Stimulated activated CD8-positive, alpha-beta memory T cell treated with anti-CD3 and anti-CD28 coated beads, Interleukin-4, amount 100 ng/mL, for 24 hours (primary cell): ENCODE measurements at regions not wholly inside any gene's neighbourhood (a gene's known extent, or its start where the extent isn't known, plus 50 kb on each side); places are given as distances from the start of the nearest gene placed in this dataset.

Source experiments
- DNase-seq: peaks from one replicate; pipeline ENCODE4 v3.0.0-alpha.2; 2020; ENCODE audit warnings: low read depth

DNA sequence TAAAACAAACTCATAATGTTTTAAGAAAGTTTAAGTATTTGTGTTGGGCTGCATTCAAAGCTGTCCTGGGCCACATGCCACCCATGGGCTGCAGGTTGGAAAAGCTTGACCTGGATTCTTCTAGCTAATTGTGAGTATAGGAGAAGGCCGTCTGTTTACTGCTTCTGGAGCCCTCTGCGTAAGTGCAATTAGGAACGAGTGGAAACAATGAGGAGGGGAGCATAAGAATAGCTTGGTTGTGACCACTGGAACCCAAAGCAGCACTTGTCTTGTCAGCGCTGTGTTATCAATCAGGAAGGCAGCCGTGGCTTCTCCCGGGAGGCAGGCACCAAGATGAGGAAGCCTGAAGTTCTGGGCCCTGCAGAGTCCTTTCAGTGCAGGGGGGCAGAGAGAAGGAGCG lies 110.4 kb upstream of the MBNL2 start:
- no peak for DNase-seq

DNA sequence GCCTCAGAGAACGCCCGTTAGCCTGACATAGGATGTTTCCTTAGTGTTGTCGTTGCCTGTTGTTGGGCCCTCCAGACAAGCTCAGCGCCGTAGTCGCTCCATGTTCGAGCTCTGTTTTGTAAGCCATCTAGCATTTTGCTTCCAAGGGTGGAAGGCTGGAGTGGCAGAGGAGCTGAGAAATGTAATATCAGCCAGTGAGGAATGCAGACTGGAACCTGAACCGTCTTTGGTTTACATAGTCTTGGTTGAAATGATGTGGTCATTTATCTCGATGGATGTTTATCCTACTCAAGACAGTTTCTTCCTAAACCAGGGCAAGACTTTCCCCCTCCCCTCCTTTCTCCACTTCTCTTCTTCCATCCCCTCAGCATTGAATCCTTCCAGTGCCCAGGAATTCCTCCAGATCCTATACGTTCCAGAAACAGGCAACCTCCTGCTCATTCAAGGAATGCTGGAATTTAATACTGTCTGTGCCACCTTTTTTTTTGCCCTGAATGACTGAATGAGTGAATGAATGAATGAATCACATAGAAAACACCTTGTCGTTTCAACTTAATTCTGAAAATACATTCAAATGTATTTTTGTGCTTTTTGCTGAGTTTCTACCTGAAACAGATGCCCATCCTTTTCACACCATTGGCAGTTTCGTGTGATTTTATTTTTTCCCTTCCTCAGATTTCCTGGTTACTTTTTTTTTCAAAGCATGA lies 109.5 kb upstream of the MBNL2 start:
- no peak for DNase-seq

DNA sequence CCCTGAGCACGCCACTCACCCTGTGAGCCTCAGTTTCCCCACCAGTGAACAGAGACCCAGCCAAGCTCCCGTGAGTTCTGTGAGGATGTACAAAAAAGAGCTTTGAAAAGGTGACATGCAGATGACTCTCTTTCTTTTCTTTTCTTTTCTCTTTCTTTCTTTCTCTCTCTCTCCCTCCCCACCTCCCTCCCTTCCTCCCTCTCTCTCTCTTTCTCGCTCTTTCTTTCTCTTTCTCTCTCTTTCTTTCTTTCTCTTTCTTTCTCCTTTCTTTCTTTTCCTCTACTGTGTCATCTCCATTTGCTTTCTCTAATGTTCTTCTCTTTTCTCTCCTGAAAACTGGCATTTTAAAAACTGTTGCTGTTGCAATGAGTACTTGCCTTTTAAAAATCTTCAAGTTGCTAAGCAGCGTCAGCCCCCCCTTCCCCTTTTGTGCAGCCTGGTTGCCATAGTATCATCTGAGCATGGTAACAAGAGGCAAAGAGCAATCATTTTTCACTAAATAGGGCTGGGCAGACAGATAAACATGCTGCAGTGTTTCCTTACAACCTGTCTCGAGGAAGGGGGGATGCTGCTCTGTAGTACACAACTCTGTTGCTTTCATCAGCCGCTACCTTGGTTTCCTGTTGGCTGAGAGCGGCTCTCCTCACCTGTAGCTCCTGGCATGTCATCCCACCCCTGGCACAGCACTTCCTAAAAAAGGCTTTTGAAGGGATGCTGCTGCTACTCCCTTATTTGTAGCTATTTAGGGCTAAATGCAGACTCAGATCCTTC lies 108.7 kb upstream of the MBNL2 start:
- no peak for DNase-seq

DNA sequence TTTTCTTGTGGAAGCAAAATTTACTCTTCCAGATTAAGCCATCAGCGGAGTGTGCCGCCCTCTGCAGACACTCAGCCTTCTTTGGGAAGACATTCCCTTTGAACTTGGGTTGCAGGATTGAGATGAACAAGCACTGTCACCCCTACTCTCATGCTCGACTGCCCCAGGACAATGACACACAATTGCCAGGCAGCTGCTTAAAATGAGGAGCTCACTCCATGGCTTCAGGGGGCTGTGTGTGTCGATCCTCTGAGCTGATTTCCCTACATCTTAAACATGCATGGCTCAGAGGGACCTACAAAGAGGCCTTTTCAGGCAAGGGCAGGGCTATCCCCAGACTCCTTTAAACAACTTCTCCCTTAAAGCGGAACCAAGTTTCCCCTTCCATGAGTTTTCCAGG lies 107.5 kb upstream of the MBNL2 start:
- DNase-seq: no peak

DNA sequence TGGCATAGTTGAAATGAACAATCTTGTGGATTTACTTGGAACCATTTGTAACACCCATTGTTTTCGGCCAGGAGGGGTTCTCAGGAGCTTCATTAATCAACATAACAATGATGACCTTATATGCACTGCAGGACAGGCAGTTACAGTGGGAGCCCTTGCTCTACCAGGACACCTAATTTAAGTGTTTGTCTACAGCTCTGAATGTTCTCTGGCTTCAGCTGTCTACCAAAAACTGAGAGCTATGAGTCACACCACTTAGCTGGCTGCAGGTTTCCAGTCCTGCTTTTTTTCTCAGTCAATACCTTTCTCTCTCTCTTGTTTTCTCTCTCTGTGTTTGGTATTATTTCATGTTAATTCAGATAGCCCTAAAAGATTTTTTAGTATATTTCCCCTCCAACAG lies 105.4 kb upstream of the MBNL2 start:
- no peak for DNase-seq

DNA sequence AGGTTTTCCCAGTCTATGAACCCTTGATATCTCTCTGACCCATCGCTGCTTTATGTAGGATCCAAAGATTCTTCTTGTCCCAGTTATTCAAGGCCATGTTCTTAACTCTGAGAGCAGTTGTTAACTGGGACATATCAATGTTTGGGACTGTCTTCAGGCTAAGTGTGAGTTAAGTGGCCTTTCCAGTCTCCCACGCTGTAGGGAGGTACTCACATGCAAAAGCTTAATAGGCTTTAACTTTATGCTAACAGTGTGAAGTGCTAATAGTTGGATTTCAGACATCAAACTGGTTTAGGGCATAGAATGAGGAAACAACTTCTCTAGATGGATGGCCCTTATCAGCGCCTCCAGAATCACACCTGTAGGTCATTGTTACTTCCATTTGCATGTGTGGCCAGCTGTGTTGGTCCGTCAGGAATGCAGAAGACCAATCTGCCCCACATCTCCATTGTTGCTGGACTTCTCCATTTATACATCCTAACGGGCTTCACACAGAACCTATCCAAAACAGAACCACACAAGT lies 104.7 kb upstream of the MBNL2 start:
- DNase-seq: no peak

DNA sequence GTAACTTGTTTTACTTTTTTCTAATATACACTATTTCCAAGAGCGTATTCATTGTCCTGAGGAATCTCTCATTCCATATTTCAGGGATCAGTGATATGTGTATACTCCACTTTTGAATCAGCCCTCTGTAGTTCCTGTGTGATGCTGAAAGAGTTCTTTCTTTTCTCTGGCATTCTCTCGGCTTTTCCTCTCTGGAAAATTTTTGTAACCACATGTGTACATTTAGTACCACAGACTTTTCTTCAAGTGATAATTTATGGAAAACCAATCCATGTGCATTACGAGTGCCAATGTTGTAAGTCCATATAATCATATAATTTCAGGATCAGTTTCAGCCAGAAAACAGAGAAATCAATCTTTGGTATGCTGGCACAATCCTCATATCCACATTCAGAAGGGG lies 102.2 kb upstream of the MBNL2 start:
- DNase-seq: no peak

DNA sequence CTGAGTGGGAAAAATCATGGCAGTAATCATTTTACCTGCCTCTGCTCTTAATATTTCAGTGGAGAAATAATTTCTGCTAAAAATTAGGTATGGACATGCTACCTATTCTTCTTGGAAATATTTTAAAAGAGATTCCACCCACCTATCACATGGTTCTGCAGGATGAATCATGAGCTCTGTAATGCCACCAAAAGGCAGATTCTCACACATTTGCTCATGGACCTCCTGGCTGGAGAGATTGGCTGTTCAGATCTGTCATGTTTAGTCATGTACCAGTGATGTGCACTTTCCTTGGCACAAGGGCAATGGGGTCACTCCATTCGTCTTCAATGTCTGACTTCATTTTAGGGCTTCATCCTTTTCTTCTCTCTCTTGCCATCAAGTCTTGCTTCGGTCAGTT lies 101.8 kb upstream of the MBNL2 start:
- DNase-seq: no peak

DNA sequence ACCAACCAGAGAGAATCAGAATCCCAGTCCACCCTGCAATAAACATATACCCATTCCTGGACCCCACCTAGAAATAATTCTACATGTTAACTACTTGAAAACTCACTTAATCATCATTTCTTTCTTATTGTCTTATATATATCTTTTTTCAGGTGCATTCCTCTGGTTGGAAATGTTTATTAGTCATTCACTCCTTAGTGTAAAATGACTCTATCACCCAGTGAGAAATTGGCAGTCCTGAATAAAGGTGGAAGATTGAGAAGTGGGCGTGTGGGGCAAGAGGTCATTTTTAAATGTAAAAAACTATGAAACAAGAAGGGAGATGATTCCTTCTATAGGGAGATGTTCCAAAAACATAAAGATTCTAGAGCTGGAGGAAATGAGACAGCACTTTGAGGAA lies 101.2 kb upstream of the MBNL2 start:
- DNase-seq: no peak

DNA sequence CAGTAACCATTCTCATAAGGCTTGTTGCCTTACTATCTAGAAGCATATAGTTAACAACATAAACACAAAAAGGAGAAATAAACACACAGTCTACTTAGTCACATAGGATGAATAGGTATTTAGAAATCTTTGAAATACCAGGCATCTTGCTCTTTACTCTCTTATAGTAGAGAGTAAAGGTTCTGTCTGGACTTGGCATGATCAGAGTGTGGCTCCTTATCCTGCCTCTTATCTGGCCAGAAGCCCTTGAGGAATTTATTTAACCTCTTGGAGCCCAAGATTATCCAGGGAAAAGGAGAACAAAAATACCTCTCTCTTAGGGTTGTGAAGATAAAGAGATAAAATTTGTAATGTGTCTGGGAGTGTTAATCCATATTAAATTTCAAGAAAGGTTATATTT lies 100.2 kb upstream of the MBNL2 start:
- no peak for DNase-seq

DNA sequence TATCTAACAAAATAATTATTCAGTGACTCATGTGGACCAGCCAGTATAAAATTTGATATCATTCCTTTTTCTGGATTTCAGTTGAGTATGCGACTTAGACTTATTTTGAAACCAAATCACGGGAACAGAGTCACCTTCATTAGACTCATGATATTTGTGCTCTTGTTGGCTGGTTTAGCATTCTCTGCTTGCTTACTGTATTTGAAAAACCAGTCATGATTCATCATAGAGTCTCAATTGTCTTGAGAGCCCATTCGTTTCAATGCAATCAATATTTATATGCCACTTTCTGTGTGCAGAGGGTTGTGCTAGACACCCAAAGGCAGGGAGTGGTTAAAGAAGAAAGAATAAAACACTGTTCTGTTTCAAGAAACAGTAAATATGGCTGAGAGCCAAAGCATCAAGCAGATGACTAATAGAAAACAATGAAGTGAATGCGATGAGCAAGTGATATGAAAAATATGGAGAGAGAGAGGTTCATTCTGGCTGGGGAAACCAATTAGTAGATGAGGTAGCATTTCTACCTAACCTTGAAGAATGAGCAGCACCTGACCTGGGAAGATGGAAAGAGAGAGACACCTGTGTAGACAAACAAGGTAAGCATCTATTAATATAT lies 99.6 kb upstream of the MBNL2 start:
- DNase-seq: no peak

DNA sequence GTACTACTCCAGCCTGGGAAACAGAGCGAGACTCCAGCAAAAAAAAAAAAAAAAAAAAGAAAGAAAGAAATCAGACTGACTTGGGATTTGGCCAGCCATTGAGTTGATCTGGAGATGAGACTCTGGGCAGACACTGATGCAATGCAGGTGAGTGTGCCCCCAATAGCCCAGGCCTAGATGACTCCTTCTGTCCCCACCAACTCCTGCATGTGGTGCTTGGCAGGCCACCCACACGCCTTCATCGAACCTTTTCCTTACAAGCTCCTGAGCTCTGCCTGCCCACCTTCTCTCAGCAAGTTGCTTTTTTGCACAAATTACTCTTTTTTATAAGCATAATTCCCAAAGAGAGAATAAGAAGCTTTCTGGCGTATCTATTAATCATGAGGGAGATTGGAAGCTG lies 97.9 kb upstream of the MBNL2 start:
- DNase-seq: no peak

DNA sequence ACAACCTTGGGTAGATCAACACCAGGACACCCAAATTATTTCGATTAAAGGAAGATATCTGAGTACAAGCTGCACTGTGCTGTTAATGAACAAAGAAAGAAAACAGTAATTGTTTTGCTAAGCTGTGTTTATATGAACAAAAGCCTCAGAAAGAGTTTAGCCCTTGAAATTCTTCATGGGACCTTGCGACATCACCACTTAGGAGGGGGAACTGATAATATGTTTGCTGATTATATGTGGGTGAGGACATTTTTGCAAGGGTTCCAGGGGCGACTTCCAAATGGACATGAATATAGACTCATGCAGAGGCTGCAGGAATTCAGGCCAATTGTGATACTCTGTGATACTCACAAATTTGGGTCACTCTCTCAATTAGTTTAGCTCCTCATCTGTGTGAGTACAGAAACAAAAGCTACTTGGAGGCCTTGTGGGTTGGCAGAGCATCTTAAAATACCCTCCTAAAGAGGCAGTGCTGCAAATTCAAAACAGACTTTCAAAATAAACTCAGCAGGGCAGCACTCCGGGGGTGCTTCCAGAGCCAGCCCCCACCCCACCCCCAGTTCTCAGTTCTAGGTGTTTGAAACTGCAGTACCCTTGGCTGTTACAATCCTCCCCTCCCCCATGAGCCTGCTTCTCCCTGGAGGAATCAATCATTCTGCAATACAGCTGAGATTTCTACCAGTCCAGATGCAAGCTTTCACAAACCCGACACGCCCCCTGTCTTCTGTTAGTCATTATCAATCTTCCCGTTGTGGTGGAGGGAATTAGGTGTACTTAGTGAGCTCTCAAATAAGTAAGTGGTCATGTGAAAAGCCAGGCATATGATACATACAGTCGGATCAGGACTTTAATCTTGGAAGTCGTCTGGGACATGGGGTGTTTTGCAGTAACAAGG lies 97.0 kb upstream of the MBNL2 start:
- no peak for DNase-seq

DNA sequence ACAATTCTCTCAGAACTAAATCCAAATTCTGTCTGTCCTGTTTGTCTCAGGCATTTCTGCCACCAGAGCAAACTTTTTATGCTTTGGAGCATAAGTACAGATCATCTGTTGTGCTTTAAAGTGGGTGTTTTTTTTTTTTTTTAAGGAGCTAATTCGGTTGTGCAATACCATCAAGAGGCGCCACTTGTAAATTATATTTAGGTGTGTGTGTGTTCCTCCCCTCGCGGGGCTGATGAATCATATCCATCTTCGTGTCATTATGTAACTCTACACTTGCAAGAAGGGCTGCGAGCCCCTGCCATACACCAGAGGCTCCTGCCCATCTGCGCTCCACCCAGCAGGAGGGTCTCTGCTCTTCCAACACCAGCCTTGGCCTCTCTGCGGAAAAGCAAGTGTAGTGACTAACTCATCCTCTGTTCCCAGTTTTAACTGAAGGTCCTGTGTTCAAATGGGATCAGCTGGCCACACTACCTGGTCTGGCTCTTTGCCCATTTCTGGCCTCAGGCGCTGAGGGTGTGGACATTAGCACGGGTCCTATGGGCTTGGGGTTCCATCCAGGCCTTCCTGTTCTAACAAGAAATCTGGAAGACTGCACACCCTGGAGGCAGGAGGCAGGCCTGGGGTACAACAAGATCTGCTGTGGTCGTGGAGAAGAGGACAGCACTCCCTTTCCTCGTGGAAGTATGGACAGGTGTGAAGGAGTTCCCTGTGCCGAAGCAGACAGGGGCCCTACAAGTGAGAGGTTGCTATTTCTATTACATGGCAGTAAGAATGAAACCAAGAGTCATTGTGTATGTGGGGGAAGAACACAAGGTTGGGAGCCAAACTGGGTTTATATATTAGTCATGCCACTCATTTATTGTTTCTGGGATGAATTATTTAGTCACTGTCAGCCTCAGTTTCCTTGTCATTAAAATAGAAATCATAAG lies 96.1 kb upstream of the MBNL2 start:
- DNase-seq: no peak

DNA sequence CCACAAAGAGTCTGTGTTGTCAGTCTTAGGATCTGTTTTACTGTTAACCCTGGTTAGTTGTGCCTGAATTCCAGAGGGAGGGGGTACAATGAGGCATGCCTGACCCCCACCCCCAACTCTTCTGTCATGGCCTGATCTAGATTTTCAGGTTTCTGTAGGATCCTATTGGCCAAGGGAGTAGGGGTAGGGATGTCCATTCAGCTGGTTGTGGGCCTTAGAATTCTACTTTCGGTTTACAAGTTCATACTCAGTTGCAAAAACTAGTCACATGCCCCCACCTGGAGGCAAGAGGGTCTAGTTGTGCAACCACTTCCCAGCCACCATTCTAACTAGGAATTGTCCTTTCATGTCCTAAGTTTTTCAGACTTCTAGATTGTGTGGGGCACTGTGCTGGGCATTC lies 94.3 kb upstream of the MBNL2 start:
- no peak for DNase-seq

DNA sequence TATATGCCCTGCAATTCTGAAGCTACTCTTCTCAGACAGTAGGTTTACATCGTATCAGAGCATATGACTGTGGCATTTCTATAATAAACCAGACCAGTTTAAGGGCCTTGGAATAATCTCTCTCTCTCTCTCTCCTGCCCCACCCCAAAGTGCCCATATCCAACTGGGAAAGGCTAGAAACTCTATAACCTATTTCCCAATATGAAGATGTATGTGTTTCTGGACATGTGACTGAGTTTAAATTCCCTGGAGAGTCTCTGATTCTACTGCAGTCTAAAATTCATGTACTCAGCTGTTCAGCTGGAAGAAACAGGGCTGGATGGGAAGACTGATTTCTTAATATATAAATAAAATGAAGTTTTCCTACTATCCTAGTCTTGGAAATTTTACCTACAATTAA lies 91.9 kb upstream of the MBNL2 start:
- DNase-seq: no peak

DNA sequence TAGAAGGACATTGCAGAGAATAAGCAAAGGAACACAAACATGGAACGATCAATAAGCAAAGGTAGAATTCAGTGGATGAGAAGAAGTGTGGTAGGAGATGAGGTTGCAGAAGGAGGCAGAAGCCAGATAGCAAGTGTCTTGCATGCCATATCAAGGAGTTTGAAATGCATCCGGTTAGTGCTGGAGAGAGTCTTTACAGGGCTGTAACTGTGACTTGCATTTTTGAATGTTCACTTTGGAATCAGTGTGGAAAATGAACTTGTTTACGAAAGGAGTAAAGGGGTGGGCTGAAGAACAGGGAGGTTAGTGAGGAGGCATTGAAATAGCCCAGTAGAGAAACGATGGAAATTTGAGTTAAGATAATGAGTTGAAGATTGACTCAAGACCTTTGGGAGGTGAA lies 90.7 kb upstream of the MBNL2 start:
- DNase-seq: no peak

DNA sequence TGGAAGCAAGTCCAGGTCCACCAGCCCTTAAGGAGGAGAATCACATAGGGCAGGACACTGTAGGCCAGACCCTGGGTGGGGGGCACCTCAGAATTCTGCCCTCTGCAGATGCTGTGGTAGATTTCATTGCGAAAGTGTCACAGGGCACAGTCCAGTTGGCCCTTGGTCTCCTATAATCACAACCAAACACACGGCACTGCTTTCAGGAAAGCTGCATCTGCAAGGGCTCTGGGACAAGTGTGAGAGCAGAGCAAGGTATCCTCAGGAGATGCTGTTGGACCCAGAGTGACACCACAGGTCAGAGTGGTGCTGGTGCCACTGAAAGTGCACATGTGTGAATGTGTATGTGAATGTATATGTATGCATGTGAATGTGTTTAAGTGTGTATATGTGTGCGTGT lies 88.6 kb upstream of the MBNL2 start:
- DNase-seq: no peak

DNA sequence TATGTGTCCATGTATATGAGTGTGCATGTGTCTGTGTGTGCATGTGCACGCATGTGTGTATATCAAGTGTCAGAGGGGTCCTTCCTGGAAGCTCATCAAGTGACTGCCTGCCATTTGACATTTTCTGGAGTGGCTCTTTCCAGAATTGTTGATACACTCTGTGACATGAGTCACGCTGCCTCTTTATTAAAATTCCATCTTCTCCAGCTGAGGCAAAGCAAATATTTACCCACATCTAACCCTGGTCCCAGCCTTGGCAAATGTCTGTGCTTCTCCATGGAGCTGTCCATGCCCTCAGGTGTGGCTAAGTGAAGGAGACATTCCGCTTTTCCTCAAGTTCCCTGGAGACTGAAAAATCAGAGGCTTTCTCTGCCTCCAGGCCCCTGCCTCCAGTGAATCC lies 88.2 kb upstream of the MBNL2 start:
- DNase-seq: no peak

DNA sequence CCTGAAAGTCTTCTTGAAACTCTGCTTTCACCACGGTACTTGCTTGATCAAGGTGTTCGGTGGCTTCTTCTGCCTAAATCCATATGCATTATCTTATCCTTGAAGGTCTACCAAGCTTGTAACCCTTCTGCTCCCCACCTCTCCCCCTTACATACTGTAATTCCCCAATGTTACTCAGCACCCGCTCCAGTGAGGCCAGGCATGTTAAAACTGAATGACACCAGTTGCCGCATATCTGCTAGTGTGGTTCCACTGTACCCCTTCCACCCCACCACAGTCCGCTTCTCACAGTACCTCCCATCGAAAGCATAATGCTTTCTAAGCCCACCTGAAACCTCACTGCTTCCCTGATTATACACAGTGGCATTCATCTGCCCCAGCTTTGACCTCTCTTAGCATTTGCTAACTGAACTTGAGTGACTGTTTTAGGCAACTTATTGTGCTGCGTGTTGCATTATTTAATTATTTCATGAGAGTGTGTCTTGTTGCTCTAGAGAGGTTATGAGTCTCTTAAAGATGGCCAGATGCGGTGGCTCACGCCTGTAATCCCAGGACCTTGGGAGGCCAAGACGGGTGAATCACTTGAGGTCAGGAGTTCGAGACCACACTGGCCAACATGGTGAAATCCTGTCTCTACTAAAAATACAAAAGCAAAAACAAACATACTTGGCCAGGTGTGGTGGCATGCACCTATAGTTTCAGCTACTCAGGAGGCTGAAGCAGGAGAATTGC lies 87.6 kb upstream of the MBNL2 start:
- no peak for DNase-seq
